Effector memory CD4-positive, alpha-beta T cell (primary cell): ENCODE measurements at regions not wholly inside any gene's neighbourhood (a gene's known extent, or its start where the extent isn't known, plus 50 kb on each side); places are given as distances from the start of the nearest gene placed in this dataset.

ENCODE experiments used
- DNase-seq, 3 donors: peaks; one replicate each; pipeline ENCODE4 v3.0.0-alpha.2; 2020
- H3K27ac ChIP-seq: 2 replicates; pipeline ENCODE4 v1.7.0; 2013; ENCODE audit warnings: mild to moderate bottlenecking, low read length, moderate library complexity; ENCODE audit not compliant: insufficient read depth, poor library complexity, severe bottlenecking
- H3K27me3 ChIP-seq: replicated peaks from 2 replicates; pipeline ENCODE4 v1.7.0; 2013; ENCODE audit warnings: mild to moderate bottlenecking, low read length; ENCODE audit not compliant: insufficient read depth, control insufficient read depth, poor library complexity, severe bottlenecking
- H3K36me3 ChIP-seq: 2 replicates; pipeline ENCODE4 v1.7.0; 2013; ENCODE audit warnings: mild to moderate bottlenecking, low read length, moderate library complexity; ENCODE audit not compliant: control insufficient read depth, insufficient read depth
- H3K4me1 ChIP-seq: 2 replicates; pipeline ENCODE4 v1.7.0; 2013; ENCODE audit warnings: low read length, mild to moderate bottlenecking; ENCODE audit not compliant: control insufficient read depth, insufficient read depth, poor library complexity, severe bottlenecking
- H3K4me3 ChIP-seq: 2 replicates; pipeline ENCODE4 v1.7.0; 2013; ENCODE audit warnings: low read length, low read depth, mild to moderate bottlenecking; ENCODE audit not compliant: insufficient read depth, poor library complexity, severe bottlenecking
- H3K9me3 ChIP-seq: 2 replicates; pipeline ENCODE4 v1.7.0; 2013; ENCODE audit warnings: mild to moderate bottlenecking, low read length, moderate library complexity; ENCODE audit not compliant: control insufficient read depth

DNA sequence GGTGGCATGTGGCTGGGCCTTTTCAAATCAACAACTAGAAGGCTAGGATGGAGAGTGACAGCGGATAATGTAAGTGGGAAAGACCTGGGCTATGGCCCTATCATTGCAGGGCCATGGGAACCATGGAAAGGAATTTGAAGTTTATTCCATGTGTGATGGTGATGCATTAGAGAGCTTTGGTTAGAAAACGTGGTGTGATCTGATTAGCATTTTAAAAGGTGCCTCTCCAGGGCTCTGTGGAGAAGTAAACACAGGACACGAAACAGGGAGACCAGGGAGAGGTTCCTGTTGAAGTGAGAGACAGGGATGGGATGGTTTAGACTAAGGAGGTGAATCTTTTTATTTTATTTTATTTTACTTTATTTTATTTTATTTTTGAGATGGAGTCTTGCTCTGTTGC lies 749.5 kb downstream of the GATA3 start:
- no peak overlapping the region for H3K4me3 ChIP-seq
- no peak overlapping the region for H3K27ac ChIP-seq
- no peaks in the 10 kb centered on the region for H3K27me3 ChIP-seq
- no peaks in the 10 kb centered on the region for H3K36me3 ChIP-seq
- no peak for DNase-seq
- no peaks in the 10 kb centered on the region for H3K4me1 ChIP-seq
- no peaks in the 10 kb centered on the region for H3K9me3 ChIP-seq

DNA sequence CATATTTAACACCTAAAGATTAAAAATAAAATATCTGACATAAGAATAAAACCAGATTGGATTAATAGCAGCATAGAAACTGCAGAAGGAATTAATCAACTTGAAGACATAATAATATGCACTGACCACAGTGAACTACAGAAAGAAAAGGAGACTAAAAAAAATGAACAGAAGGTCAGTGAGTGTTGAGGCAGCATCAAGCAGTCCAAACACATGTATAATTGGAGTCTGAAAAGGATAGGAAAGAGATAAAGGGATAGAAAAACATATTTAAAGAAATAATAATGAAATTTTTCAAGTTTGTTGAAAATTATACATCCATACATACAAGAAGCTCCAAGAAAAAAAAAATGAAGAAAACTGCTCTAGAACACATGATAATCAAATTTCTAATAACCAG lies 756.2 kb downstream of the GATA3 start:
- Histone ChIP-seq H3K36me3 (no peaks in the 10 kb centered on the region), H3K4me1 (no peaks in the 10 kb centered on the region), H3K27ac (no peak overlapping the region), H3K9me3 (no peaks in the 10 kb centered on the region), H3K4me3 (no peak overlapping the region), H3K27me3 (no peaks in the 10 kb centered on the region)
- DNase-seq, result no peak

DNA sequence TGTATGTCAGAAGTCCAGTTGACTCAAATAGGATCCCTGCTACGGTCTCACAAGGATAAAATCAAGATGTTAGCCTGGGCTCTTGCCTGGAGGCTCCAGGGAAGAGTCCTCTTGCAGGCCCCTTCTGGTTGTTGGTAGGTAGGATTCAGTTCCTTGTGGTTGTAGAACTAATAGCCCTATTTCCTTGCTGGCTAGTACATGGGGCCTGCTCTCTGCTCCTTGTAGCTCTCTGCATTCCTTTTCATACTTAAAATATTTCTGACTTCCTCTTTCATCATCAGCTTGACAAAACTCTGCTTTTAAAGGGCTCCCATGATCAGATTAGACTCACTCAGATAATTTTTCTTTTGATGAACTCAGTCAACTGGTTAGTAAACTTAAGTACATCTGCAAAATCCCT lies 756.7 kb downstream of the GATA3 start:
- DNase-seq, result no peak
- no peaks in the 10 kb centered on the region for H3K9me3 ChIP-seq
- no peak overlapping the region for H3K27ac ChIP-seq
- H3K4me1 ChIP-seq, result no peaks in the 10 kb centered on the region
- H3K27me3 ChIP-seq, result no peaks in the 10 kb centered on the region
- H3K36me3 ChIP-seq, result no peaks in the 10 kb centered on the region
- no peak overlapping the region for H3K4me3 ChIP-seq

DNA sequence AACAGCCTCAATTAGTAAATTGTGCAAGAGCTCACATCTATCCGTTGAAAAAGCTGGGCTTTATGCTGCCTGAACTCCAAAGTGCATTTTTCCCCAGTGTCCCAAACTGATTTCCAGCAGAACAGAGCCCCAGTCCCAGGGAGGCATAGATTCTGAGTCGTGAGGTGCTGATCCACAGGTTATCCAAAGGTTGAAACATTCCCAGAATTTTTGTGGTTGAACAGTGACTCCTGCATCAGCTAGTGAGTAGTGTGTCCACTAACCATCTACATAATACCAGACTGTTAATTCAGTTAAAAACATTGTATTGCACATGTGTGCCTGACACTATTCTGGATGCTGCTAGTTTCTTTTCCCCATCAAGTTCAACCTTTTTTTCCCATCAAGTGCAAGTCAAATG lies 761.5 kb downstream of the GATA3 start:
- Histone ChIP-seq H3K27ac (no peak overlapping the region), H3K36me3 (no peaks in the 10 kb centered on the region), H3K9me3 (no peaks in the 10 kb centered on the region), H3K4me3 (no peak overlapping the region), H3K4me1 (no peaks in the 10 kb centered on the region), H3K27me3 (no peaks in the 10 kb centered on the region)
- DNase-seq, result no peak

DNA sequence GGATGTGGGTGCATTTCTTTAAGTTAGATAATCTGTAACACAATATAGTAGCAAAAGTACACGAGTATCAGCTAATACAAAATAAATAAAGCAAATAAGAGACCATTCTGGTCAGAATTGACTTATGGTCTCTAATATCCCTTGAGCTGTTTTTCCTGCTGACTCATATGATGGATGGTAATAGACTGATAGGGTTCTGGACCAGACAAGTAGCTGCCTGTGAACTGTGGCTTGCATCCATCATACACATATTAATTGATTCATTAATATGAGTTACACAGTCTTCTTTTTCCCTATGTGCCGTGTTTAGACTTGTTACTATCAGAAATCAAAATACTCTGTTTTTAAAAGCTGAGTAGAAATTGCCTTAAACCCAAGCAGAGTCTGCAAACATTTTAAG lies 762.8 kb downstream of the GATA3 start:
- no peaks in the 10 kb centered on the region for H3K9me3 ChIP-seq
- H3K4me3 ChIP-seq, result no peak overlapping the region
- DNase-seq, result no peak
- no peaks in the 10 kb centered on the region for H3K27me3 ChIP-seq
- no peaks in the 10 kb centered on the region for H3K36me3 ChIP-seq
- H3K4me1 ChIP-seq, result no peaks in the 10 kb centered on the region
- no peak overlapping the region for H3K27ac ChIP-seq

DNA sequence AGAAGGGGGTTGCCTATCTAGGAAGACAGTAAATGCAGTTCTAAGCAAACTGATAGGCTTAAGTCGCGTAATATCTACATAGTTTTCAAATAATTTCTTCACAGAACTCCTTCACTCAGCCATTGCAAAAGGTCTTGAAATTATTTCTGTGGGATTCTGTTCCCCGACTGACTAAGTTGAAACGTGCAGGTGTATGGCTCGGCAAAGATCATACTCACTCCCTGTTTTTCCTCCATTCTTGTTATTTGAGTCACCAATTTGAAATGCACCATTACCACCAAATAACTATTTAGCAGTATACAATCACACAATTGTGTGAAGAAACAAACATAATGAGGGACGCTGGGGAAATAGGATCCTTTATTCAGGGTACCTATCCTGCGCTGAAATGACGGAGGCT lies 771.1 kb downstream of the GATA3 start:
- no peaks in the 10 kb centered on the region for H3K9me3 ChIP-seq
- no peaks in the 10 kb centered on the region for H3K36me3 ChIP-seq
- H3K4me1 ChIP-seq, result no peaks in the 10 kb centered on the region
- no peak overlapping the region for H3K27ac ChIP-seq
- no peaks in the 10 kb centered on the region for H3K27me3 ChIP-seq
- H3K4me3 ChIP-seq, result no peak overlapping the region
- DNase-seq, result no peak

DNA sequence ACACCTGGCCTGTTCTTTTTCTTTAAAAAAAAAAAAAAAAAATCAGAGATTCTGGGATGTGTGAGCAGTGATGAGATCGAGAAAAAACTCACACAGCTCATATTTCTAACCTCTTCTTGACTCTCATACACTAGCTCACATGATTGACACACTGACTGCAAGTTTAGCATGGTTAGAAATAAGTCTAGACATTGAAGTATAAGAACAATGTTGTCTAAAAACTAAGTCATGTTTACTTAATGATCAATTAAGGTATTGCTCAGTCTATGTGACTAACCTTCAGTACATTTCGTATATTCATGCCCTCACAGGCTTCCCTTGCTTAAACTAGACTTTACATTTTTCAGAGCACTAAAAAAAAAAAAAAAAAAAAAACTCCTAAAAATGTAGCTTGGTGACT lies 775.1 kb downstream of the GATA3 start:
- Histone ChIP-seq H3K4me3 (no peak overlapping the region), H3K27me3 (no peaks in the 10 kb centered on the region), H3K27ac (no peak overlapping the region), H3K4me1 (no peaks in the 10 kb centered on the region), H3K36me3 (no peaks in the 10 kb centered on the region), H3K9me3 (no peaks in the 10 kb centered on the region)
- no peak for DNase-seq

DNA sequence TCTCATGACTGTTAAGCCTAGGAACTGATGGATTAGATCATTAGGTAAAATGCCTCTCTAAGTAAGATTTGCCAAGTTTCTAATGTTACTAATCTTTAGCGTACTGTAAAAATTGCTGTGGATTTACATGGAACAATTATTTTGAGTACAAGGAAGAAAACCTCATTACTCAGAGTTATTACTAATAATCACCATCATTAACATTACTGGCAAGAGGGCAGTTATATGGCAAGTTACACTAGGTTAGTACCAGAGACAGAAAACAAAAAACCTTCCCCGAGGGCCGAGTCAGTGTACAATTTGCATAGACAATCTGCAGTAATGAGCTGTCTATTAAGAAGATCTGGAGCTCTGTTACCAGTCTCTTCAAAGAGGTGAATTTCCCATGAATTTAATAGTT lies 775.6 kb downstream of the GATA3 start:
- no peak for DNase-seq
- Histone ChIP-seq H3K27ac (no peak overlapping the region), H3K4me3 (no peak overlapping the region), H3K9me3 (no peaks in the 10 kb centered on the region), H3K4me1 (no peaks in the 10 kb centered on the region), H3K36me3 (no peaks in the 10 kb centered on the region), H3K27me3 (no peaks in the 10 kb centered on the region)

DNA sequence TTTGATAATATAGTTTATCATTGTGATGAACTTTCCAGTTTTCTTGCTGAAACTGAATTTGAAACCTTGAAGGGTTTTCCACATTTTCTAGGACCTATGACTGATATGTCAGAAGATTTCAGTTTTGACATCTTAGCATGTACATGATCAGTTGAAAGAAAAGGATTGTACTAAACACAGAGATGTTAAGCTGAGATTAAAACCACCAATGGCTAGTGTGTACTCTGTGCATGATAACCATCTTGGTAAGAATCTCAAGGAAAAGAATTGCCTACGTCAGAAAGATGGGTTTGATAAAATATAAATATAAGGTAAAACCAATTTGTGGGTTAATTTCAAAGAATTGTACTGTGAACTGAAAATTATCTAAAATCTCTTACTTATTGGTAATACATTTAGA lies 776.4 kb downstream of the GATA3 start:
- Histone ChIP-seq H3K4me1 (no peaks in the 10 kb centered on the region), H3K27ac (no peak overlapping the region), H3K4me3 (no peak overlapping the region), H3K9me3 (no peaks in the 10 kb centered on the region), H3K36me3 (no peaks in the 10 kb centered on the region), H3K27me3 (no peaks in the 10 kb centered on the region)
- no peak for DNase-seq

DNA sequence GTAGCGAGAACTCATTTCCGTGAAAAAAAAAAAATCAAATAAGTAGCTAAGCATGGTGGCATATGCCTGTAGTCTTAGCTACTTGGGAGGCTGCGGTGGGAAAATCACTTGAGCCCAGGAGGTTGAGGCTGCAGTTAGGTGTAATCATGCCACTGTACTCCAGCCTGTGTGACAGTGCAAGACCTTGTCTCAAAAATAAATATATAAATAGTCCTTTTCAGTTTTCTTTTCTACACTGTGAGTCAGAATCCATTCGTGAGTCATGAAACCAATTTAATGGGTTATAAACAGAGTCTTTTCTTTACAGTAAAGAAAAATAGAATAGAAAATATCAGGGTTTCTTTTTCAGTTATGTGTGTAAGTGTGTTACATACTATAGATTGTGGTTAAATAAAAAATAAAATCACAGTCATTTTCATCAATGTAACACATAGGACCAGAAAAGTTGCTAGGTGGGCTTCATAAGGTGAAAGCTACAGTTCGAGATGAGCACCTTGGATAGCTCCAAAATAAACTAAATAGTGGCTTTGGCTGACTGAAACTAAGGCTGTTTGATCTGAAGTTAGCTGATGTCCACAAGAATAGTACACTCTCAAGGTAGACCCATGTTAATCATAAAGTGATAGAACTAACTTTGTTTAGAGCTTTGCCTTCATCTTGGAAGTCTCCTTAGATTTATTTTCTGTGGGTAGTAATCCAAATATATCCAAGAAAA lies 781.1 kb downstream of the GATA3 start:
- no peak for DNase-seq

More for the DNA sequence above, 781.1 kb downstream of the GATA3 start:
- Histone ChIP-seq H3K9me3 (no peaks in the 10 kb centered on the region), H3K27ac (no peak overlapping the region), H3K27me3 (no peaks in the 10 kb centered on the region), H3K4me1 (no peaks in the 10 kb centered on the region), H3K4me3 (no peak overlapping the region), H3K36me3 (no peaks in the 10 kb centered on the region)
